Ovary (tissue), 7 donors: ENCODE measurements at regions not wholly inside any gene's neighbourhood (a gene's known extent, or its start where the extent isn't known, plus 50 kb on each side); places are given as distances from the start of the nearest gene placed in this dataset.

Experiments used
- DNase-seq, 5 donors: peaks; one replicate each; pipeline ENCODE4 v3.0.0-alpha.2; 2019 to 2020
- H3K27ac ChIP-seq, 2 donors: fragments of 200-600 bp; one replicate each; pipeline versions ENCODE4 v1.5.1 to v1.8.0; 2019 to 2022
- H3K27me3 ChIP-seq: fragments of 200-600 bp; one replicate; pipeline ENCODE4 v1.8.0; 2022
- H3K36me3 ChIP-seq: fragments of 200-600 bp; sonication (generic); one replicate; pipeline ENCODE4 v1.5.1; 2019
- H3K4me1 ChIP-seq: one replicate; pipeline ENCODE4 v1.8.1; 2013; ENCODE audit warnings: mild to moderate bottlenecking, moderate library complexity; ENCODE audit not compliant: insufficient read depth
- H3K4me3 ChIP-seq: fragments of 200-600 bp; sonication (generic); one replicate; pipeline ENCODE4 v1.5.1; 2017
- H3K9me3 ChIP-seq, 2 donors: fragments of 200-600 bp in 1 of 2; sonication (generic) in 1 of 2; one replicate each; pipeline versions ENCODE4 v1.5.1 to v1.8.1; 2013 to 2019; ENCODE audit warnings: mild to moderate bottlenecking in 1 of 2, moderate library complexity in 1 of 2
- CTCF ChIP-seq, 3 donors: fragments of 450-650 bp in 2 of 3; fragments of 200-600 bp in 1 of 3; IDR thresholded peaks; one replicate each; pipeline versions ENCODE4 v1.5.1 to v1.8.0; 2016 to 2022; ENCODE audit warnings: antibody characterized with exemption in 3 of 3, mild to moderate bottlenecking in 1 of 3
- EP300 ChIP-seq: sonication (generic); formaldehyde crosslinking; IDR thresholded peaks from one replicate; pipeline ENCODE4 v1.6.1; 2017; ENCODE audit warnings: antibody characterized with exemption
- POLR2A ChIP-seq: fragments of 450-650 bp; IDR thresholded peaks from one replicate; pipeline ENCODE4 v1.6.1; 2017; ENCODE audit warnings: antibody characterized with exemption, mild to moderate bottlenecking, moderate library complexity
- WGBS, 3 donors: extraction: QIAGEN DNeasy Blood & Tissue Kit in 1 of 3; methylation state at CpG; one replicate each; pipeline versions ENCODE4 v1.1.5 to v1.1.7; 2013 to 2017; 5-methylcytosine and 5-hydroxymethylcytosine counted together
- intact Hi-C, 4 donors: fragments of 100-400 bp; cut with DNase I; formaldehyde crosslinking; loops; one replicate each; pipeline versions ENCODE4 v1.11.0 to v1.15.1; 2022 to 2023
- donor health status: DM: no; HTN: no; CAD: no; lungs with moderate emphysema.
- donor health status: DM: no; HTN: no; CAD: no.
- donor health status: Bipolar disorder and iron deficiency.
- donor health status: DM: no; HTN: no; CAD: no.
- donor health status: DM: yes; HTN: yes; CAD: no.

- Histone ChIP-seq H3K4me3 (no peak overlapping the region), H3K36me3 (no peaks in the 10 kb centered on the region), H3K9me3 (no peaks in the 10 kb centered on the region), H3K4me1 (no peaks in the 10 kb centered on the region), H3K27ac (no peak overlapping the region), H3K27me3 (no peaks in the 10 kb centered on the region)
- intact Hi-C loops = no loop called here
- 73 to 83% (median 78%) methylated on average over 4 of the region's 4 CpGs for WGBS, 3 donors
- TF ChIP-seq CTCF (IDR thresholded peaks at IDR 0.05) (no peak), POLR2A (no peak), EP300 (no peak)
- DNase-seq = no peak
Observed at GRCh38 chr13:54989418-54989817, 1960.8 kb downstream of the OLFM4 start.

GRCh38 chr13:54999399-54999907 lies 1970.8 kb downstream of the OLFM4 start:
- H3K9me3 ChIP-seq = no peaks in the 10 kb centered on the region

GRCh38 chr13:55000043-55000442 lies 1971.4 kb downstream of the OLFM4 start:
- Histone ChIP-seq H3K4me1 (no peaks in the 10 kb centered on the region), H3K36me3 (no peaks in the 10 kb centered on the region), H3K27ac (no peak overlapping the region), H3K4me3 (no peak overlapping the region), H3K9me3 (no peaks in the 10 kb centered on the region), H3K27me3 (no peaks in the 10 kb centered on the region)
- no peak for TF ChIP-seq EP300
- TF ChIP-seq POLR2A = no peak
- no peak for TF ChIP-seq CTCF (IDR thresholded peaks at IDR 0.05)
- WGBS, 3 donors = 75 to 89% (median 80%) methylated on average over 3 of the region's 3 CpGs
- intact Hi-C loops = no loop called here
- DNase-seq = no peak

More at GRCh38 chr13:54999399-54999907, 1970.8 kb downstream of the OLFM4 start:
- DNase-seq = no peak
- Histone ChIP-seq H3K4me3 (no peak overlapping the region), H3K36me3 (no peaks in the 10 kb centered on the region), H3K27ac (no peak overlapping the region), H3K4me1 (no peaks in the 10 kb centered on the region), H3K27me3 (no peaks in the 10 kb centered on the region)
- WGBS, 3 donors = 53 to 67% (median 60%) methylated on average over 2 of the region's 2 CpGs
- TF ChIP-seq EP300 = no peak
- no peak for TF ChIP-seq CTCF (IDR thresholded peaks at IDR 0.05)
- TF ChIP-seq POLR2A = no peak
- intact Hi-C loops = no loop called here

- Histone ChIP-seq H3K27ac (no peak overlapping the region), H3K9me3 (no peaks in the 10 kb centered on the region), H3K4me3 (no peak overlapping the region), H3K4me1 (no peaks in the 10 kb centered on the region), H3K27me3 (no peaks in the 10 kb centered on the region), H3K36me3 (no peaks in the 10 kb centered on the region)
- no peak for DNase-seq
- 80 to 86% (median 85%) methylated on average over 5 of the region's 5 CpGs for WGBS, 3 donors
- TF ChIP-seq EP300 (no peak), POLR2A (no peak), CTCF (IDR thresholded peaks at IDR 0.05) (no peak)
- intact Hi-C loops = no loop called here
Observed at GRCh38 chr13:55000844-55001243, 1972.2 kb downstream of the OLFM4 start.
